HEK293 (cell line): ENCODE measurements at regions not wholly inside any gene's neighbourhood (a gene's known extent, or its start where the extent isn't known, plus 50 kb on each side); places are given as distances from the start of the nearest gene placed in this dataset.

ENCODE experiments used
- CTCF ChIA-PET: fragments of 350-600 bp; formaldehyde crosslinking; extraction: SDS; loops from one replicate; lab custom pipeline; 2021; ENCODE audit warnings: antibody characterized with exemption; lab: Yijun Ruan, JAX
- POLR2A ChIA-PET: fragments of 300-600 bp; formaldehyde crosslinking; extraction: SDS; loops from one replicate; lab custom pipeline; 2020; ENCODE audit warnings: antibody characterized with exemption, inconsistent platforms; lab: Yijun Ruan, JAX
- H3K27ac ChIP-seq: fragments of 200-500 bp; sonication (Bioruptor generic); 2 replicates; pipeline ENCODE4 v1.5.1; 2014; ENCODE audit warnings: low read depth, low read length, control low read depth, inconsistent platforms; ENCODE audit errors: extremely low read depth
- H3K36me3 ChIP-seq, 2 experiments: fragments of 200-500 bp in 1 of 2; sonication (Bioruptor generic) in 1 of 2; 1 replicate in 1 of 2; 2 replicates in 1 of 2; pipeline ENCODE4 v1.5.1; 2014 to 2017; ENCODE audit warnings: inconsistent platforms in 2 of 2, low read length in 2 of 2; ENCODE audit not compliant: control insufficient read depth in 2 of 2, insufficient read depth in 1 of 2
- H3K4me1 ChIP-seq: fragments of 200-500 bp; sonication (Bioruptor generic); 2 replicates; pipeline ENCODE4 v1.5.1; 2014; ENCODE audit warnings: mild to moderate bottlenecking, low read length, inconsistent platforms; ENCODE audit not compliant: control insufficient read depth, insufficient read depth
- H3K4me3 ChIP-seq: 2 replicates; pipeline ENCODE4 v1.5.1; 2011; ENCODE audit warnings: low read depth, mild to moderate bottlenecking, control low read depth, low read length, moderate library complexity
- H3K9me3 ChIP-seq: fragments of 200-500 bp; sonication (Bioruptor generic); 2 replicates; pipeline ENCODE4 v1.5.1; 2014; ENCODE audit warnings: low read depth, low read length, inconsistent platforms; ENCODE audit not compliant: control insufficient read depth, insufficient read depth
- KLF10 ChIP-seq: fragments of 450-650 bp; IDR thresholded peaks from 2 replicates; pipeline ENCODE4 v1.5.1; 2018; ENCODE audit warnings: missing biosample characterization, mild to moderate bottlenecking, missing genetic modification characterization
- KLF8 ChIP-seq: fragments of 450-650 bp; formaldehyde crosslinking; IDR thresholded peaks from 2 replicates; pipeline ENCODE4 v1.5.1; 2016; ENCODE audit warnings: missing biosample characterization, missing genetic modification characterization
- SCRT2 ChIP-seq: fragments of 450-650 bp; formaldehyde crosslinking; IDR thresholded peaks from 2 replicates; pipeline ENCODE4 v1.5.1; 2016; ENCODE audit warnings: missing biosample characterization, missing genetic modification characterization
- SP2 ChIP-seq: fragments of 450-650 bp; formaldehyde crosslinking; IDR thresholded peaks from 2 replicates; pipeline ENCODE4 v1.5.1; 2016; ENCODE audit warnings: missing biosample characterization, missing genetic modification characterization
- TSHZ1 ChIP-seq: fragments of 450-650 bp; formaldehyde crosslinking; IDR thresholded peaks from 2 replicates; pipeline ENCODE4 v1.5.1; 2016; ENCODE audit warnings: missing biosample characterization, missing genetic modification characterization, borderline replicate concordance
- ZBTB8A ChIP-seq: fragments of 450-650 bp; formaldehyde crosslinking; IDR thresholded peaks from 2 replicates; pipeline ENCODE4 v1.5.1; 2016; ENCODE audit warnings: missing biosample characterization, missing genetic modification characterization
- ZFP41 ChIP-seq: fragments of 450-650 bp; formaldehyde crosslinking; IDR thresholded peaks from 2 replicates; pipeline ENCODE4 v1.5.1; 2016; ENCODE audit warnings: missing biosample characterization, missing genetic modification characterization, borderline replicate concordance
- ZNF132 ChIP-seq: fragments of 450-650 bp; formaldehyde crosslinking; IDR thresholded peaks from 2 replicates; pipeline ENCODE4 v1.5.1; 2017; ENCODE audit warnings: missing biosample characterization, missing genetic modification characterization, borderline replicate concordance
- ZNF140 ChIP-seq: fragments of 450-650 bp; formaldehyde crosslinking; IDR thresholded peaks from 2 replicates; pipeline ENCODE4 v1.5.1; 2016; ENCODE audit warnings: missing biosample characterization, missing genetic modification characterization
- ZNF223 ChIP-seq: fragments of 450-650 bp; formaldehyde crosslinking; IDR thresholded peaks from 2 replicates; pipeline ENCODE4 v1.5.1; 2016; ENCODE audit warnings: missing biosample characterization, missing genetic modification characterization
- ZNF23 ChIP-seq: fragments of 450-650 bp; formaldehyde crosslinking; IDR thresholded peaks from 2 replicates; pipeline ENCODE4 v1.5.1; 2016; ENCODE audit warnings: missing biosample characterization, missing genetic modification characterization, borderline replicate concordance
- ZNF394 ChIP-seq: fragments of 450-650 bp; formaldehyde crosslinking; IDR thresholded peaks from 2 replicates; pipeline ENCODE4 v1.5.1; 2016; ENCODE audit warnings: missing biosample characterization, missing genetic modification characterization, mild to moderate bottlenecking, moderate library complexity, borderline replicate concordance
- ZNF510 ChIP-seq: fragments of 450-650 bp; formaldehyde crosslinking; IDR thresholded peaks from 2 replicates; pipeline ENCODE4 v1.5.1; 2018; ENCODE audit warnings: mild to moderate bottlenecking, missing genetic modification characterization, missing biosample characterization; ENCODE audit not compliant: insufficient replicate concordance
- ZNF596 ChIP-seq: fragments of 450-650 bp; IDR thresholded peaks from 2 replicates; pipeline ENCODE4 v1.5.0; 2018; ENCODE audit warnings: missing biosample characterization, mild to moderate bottlenecking, missing genetic modification characterization, moderate library complexity
- ZNF645 ChIP-seq: fragments of 450-650 bp; formaldehyde crosslinking; IDR thresholded peaks from 2 replicates; pipeline ENCODE4; 2016; ENCODE audit warnings: missing biosample characterization, missing genetic modification characterization
- ZNF830 ChIP-seq: fragments of 450-650 bp; IDR thresholded peaks from 2 replicates; pipeline ENCODE4 v1.5.0; 2018; ENCODE audit warnings: missing biosample characterization, missing genetic modification characterization, low read depth, mild to moderate bottlenecking, moderate library complexity
- ZSCAN30 ChIP-seq: fragments of 450-650 bp; IDR thresholded peaks from 2 replicates; pipeline ENCODE4 v1.5.1; 2018; ENCODE audit warnings: missing biosample characterization, mild to moderate bottlenecking, missing genetic modification characterization, moderate library complexity
- TF ChIP-seq, protein P1 (sequence below): fragments of 450-650 bp; formaldehyde crosslinking; IDR thresholded peaks from 2 replicates; pipeline ENCODE4 v1.5.1; 2016; ENCODE audit warnings: missing biosample characterization, missing genetic modification characterization
- TF ChIP-seq, protein P2 (sequence below): fragments of 450-650 bp; formaldehyde crosslinking; IDR thresholded peaks from 2 replicates; pipeline ENCODE4 v1.5.1; 2016; ENCODE audit warnings: missing biosample characterization, missing genetic modification characterization
- TF ChIP-seq, protein P3 (sequence below): fragments of 450-650 bp; formaldehyde crosslinking; IDR thresholded peaks from 2 replicates; pipeline ENCODE4 v1.5.1; 2016; ENCODE audit warnings: missing biosample characterization, missing genetic modification characterization, borderline replicate concordance

DNA sequence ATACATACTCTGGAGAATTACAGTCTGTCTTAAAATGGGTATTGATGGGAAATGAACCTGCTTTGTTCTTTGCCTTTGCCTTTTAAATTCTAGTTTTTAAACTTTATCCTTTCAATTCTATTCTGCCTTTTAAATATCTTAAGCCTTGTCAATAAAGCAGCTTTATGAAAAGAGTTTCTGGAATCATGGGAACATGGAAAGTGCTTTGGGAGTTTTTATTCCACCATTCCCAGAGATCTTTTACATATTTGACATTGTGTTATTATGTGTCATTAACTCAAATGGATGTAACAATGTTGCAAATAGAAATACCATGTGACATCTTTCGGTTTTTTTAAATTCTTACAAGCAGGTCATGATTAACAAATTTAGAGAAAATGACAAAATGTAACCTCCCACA lies 555.7 kb upstream of the ANO3 start:
- H3K4me1 ChIP-seq, result no peaks in the 10 kb centered on the region
- no peaks in the 10 kb centered on the region for H3K36me3 ChIP-seq
- no peak overlapping the region for H3K27ac ChIP-seq
- ChIA-PET POLR2A (no interaction called here), CTCF (no interaction called here)
- H3K4me3 ChIP-seq, result no peak overlapping the region
- TF ChIP-seq ZNF830 (tag by site-specific recombination) (no peak), ZSCAN30 (tag by site-specific recombination) (no peak)
- H3K9me3 ChIP-seq, result no peaks in the 10 kb centered on the region

GRCh38 chr11:25777343-25777742 lies 554.6 kb upstream of the ANO3 start:
- Histone ChIP-seq H3K4me3 (no peak overlapping the region), H3K36me3 (no peaks in the 10 kb centered on the region), H3K9me3 (no peaks in the 10 kb centered on the region)
- TF ChIP-seq SP2 (tag by site-specific recombination) (no peak), ZBTB8A (tag by site-specific recombination) (no peak), ZNF140 (no peak), ZNF132 (tag by site-specific recombination) (no peak), ZFP41 (tag by site-specific recombination) (no peak), KLF8 (tag by site-specific recombination) (no peak), SCRT2 (tag by site-specific recombination) (no peak), ZNF645 (no peak), TSHZ1 (tag by site-specific recombination) (no peak), ZNF223 (tag by site-specific recombination) (no peak), ZNF23 (no peak), ZNF510 (tag by site-specific recombination) (no peak), ZNF596 (tag by site-specific recombination) (no peak), ZNF394 (tag by site-specific recombination) (no peak), KLF10 (no peak)
- TF ChIP-seq, protein P1, sequence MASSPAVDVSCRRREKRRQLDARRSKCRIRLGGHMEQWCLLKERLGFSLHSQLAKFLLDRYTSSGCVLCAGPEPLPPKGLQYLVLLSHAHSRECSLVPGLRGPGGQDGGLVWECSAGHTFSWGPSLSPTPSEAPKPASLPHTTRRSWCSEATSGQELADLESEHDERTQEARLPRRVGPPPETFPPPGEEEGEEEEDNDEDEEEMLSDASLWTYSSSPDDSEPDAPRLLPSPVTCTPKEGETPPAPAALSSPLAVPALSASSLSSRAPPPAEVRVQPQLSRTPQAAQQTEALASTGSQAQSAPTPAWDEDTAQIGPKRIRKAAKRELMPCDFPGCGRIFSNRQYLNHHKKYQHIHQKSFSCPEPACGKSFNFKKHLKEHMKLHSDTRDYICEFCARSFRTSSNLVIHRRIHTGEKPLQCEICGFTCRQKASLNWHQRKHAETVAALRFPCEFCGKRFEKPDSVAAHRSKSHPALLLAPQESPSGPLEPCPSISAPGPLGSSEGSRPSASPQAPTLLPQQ (tag by site-specific recombination), result no peak
- TF ChIP-seq, protein P2, sequence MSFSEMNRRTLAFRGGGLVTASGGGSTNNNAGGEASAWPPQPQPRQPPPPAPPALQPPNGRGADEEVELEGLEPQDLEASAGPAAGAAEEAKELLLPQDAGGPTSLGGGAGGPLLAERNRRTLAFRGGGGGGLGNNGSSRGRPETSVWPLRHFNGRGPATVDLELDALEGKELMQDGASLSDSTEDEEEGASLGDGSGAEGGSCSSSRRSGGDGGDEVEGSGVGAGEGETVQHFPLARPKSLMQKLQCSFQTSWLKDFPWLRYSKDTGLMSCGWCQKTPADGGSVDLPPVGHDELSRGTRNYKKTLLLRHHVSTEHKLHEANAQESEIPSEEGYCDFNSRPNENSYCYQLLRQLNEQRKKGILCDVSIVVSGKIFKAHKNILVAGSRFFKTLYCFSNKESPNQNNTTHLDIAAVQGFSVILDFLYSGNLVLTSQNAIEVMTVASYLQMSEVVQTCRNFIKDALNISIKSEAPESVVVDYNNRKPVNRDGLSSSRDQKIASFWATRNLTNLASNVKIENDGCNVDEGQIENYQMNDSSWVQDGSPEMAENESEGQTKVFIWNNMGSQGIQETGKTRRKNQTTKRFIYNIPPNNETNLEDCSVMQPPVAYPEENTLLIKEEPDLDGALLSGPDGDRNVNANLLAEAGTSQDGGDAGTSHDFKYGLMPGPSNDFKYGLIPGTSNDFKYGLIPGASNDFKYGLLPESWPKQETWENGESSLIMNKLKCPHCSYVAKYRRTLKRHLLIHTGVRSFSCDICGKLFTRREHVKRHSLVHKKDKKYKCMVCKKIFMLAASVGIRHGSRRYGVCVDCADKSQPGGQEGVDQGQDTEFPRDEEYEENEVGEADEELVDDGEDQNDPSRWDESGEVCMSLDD (tag by site-specific recombination), result no peak
- TF ChIP-seq, protein P3, sequence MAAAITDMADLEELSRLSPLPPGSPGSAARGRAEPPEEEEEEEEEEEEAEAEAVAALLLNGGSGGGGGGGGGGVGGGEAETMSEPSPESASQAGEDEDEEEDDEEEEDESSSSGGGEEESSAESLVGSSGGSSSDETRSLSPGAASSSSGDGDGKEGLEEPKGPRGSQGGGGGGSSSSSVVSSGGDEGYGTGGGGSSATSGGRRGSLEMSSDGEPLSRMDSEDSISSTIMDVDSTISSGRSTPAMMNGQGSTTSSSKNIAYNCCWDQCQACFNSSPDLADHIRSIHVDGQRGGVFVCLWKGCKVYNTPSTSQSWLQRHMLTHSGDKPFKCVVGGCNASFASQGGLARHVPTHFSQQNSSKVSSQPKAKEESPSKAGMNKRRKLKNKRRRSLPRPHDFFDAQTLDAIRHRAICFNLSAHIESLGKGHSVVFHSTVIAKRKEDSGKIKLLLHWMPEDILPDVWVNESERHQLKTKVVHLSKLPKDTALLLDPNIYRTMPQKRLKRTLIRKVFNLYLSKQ (tag by site-specific recombination), result no peak
- TF ChIP-seq, all 188 proteins: peak for 0
- POLR2A ChIA-PET, result no interaction called here
- Histone ChIP-seq H3K27ac (no peak overlapping the region), H3K4me1 (no peaks in the 10 kb centered on the region)
- CTCF ChIA-PET, result no interaction called here
